K562 (cell line): ENCODE measurements at regions not wholly inside any gene's neighbourhood (a gene's known extent, or its start where the extent isn't known, plus 50 kb on each side); places are given as distances from the start of the nearest gene placed in this dataset.

Experiments
- ATAC-seq: fragments of 200-7000 bp; cut with Tn5 transposase; 3 replicates; pipeline ENCODE4 v1.9.1; 2020; ENCODE audit warnings: moderate library complexity
- BruUV-seq: library from RNA; stranded (reverse); fragments of 400-500 nt; replicated peaks from 2 replicates; lab custom pipeline; 2021; lab: Mats Ljungman, UMichigan
- CTCF ChIA-PET: fragments of 300-600 bp; formaldehyde crosslinking; extraction: SDS; loops from one replicate; lab custom pipeline; 2021; ENCODE audit warnings: low intra/inter-chr PET ratio; lab: Yijun Ruan, JAX
- POLR2A ChIA-PET: fragments of 300-600, 350-650 bp; sonication (Branson Sonifier 250); formaldehyde crosslinking; extraction: SDS; loops from one replicate; lab custom pipeline; 2021; ENCODE audit warnings: antibody characterized with exemption, inconsistent platforms; lab: Yijun Ruan, JAX
- DNase-seq, 4 experiments: peaks; one replicate each; pipeline versions ENCODE4 v3.0.0 to v3.0.0-alpha.2; 2011 to 2018; ENCODE audit warnings: low spot score in 3 of 4, mixed read lengths in 3 of 4; ENCODE audit errors: extremely low read depth in 1 of 4
- FAIRE-seq: peaks from 2 replicates; lab custom pipeline; 2011; peaks lifted over from hg19 to GRCh38; lab: Jason Lieb, UNC
- H2AFZ ChIP-seq: 2 replicates; pipeline ENCODE4 v1.6.0; 2011; ENCODE audit warnings: low read depth, low read length, control low read depth, inconsistent platforms
- H3K27ac ChIP-seq: fragments of 200-600 bp; 3 replicates; pipeline ENCODE4 v1.8.0; 2011; ENCODE audit warnings: low read depth, mild to moderate bottlenecking, control low read depth, inconsistent platforms, low read length, moderate library complexity, mixed read lengths; ENCODE audit errors: extremely low read depth
- H3K27me3 ChIP-seq, 2 experiments: fragments of 300-600 bp in 1 of 2; 2 replicates in 1 of 2; 3 replicates in 1 of 2; pipeline versions ENCODE4 v1.6.0 to v1.8.0; 2011; ENCODE audit warnings: inconsistent platforms in 2 of 2, low read length in 2 of 2, mild to moderate bottlenecking in 1 of 2, mixed read lengths in 1 of 2, moderate library complexity in 1 of 2; ENCODE audit not compliant: control insufficient read depth in 2 of 2, insufficient read depth in 2 of 2
- H3K36me3 ChIP-seq: fragments of 300-600 bp; 3 replicates; pipeline ENCODE4 v1.8.0; 2011; ENCODE audit warnings: mild to moderate bottlenecking, low read length, inconsistent platforms; ENCODE audit not compliant: control insufficient read depth, insufficient read depth
- H3K4me1 ChIP-seq, 2 experiments: fragments of 200-600 bp in 1 of 2; replicated peaks in 1 of 2; 2 replicates in 1 of 2; 3 replicates in 1 of 2; pipeline versions ENCODE4 v1.5.1 to v1.8.0; 2011; ENCODE audit warnings: inconsistent platforms in 2 of 2, low read length in 2 of 2, mild to moderate bottlenecking in 1 of 2, mixed read lengths in 1 of 2, moderate library complexity in 1 of 2; ENCODE audit not compliant: control insufficient read depth in 2 of 2, insufficient read depth in 2 of 2
- H3K4me2 ChIP-seq: 2 replicates; pipeline ENCODE4 v1.6.1; 2011; ENCODE audit warnings: low read length, control low read depth, inconsistent platforms, mixed read lengths; ENCODE audit not compliant: insufficient read depth
- H3K4me3 ChIP-seq: fragments of 200-600 bp; sonication (generic), shearing (Covaris generic); 2 replicates; pipeline ENCODE4 v1.5.1; 2016; ENCODE audit warnings: control low read depth, inconsistent platforms
- H3K79me2 ChIP-seq: fragments of 200-600 bp; 3 replicates; pipeline ENCODE4 v1.8.0; 2011; ENCODE audit warnings: low read length, inconsistent platforms; ENCODE audit not compliant: control insufficient read depth, insufficient read depth
- H3K9ac ChIP-seq, 2 experiments: 2 replicates each; pipeline versions ENCODE4 v1.6.0 to v1.6.1; 2011; ENCODE audit warnings: low read depth in 2 of 2, low read length in 2 of 2, control low read depth in 1 of 2, inconsistent platforms in 1 of 2, mild to moderate bottlenecking in 1 of 2, mixed read lengths in 1 of 2; ENCODE audit not compliant: insufficient read depth in 1 of 2
- H3K9me1 ChIP-seq: one replicate; pipeline ENCODE4 v1.6.0; 2011; ENCODE audit warnings: inconsistent platforms, mild to moderate bottlenecking, low read length, moderate library complexity; ENCODE audit not compliant: control insufficient read depth, insufficient read depth
- H3K9me3 ChIP-seq: replicated peaks from 2 replicates; pipeline ENCODE4 v1.5.1; 2011; ENCODE audit warnings: low read depth, low read length, inconsistent platforms; ENCODE audit not compliant: control insufficient read depth, insufficient read depth
- H4K20me1 ChIP-seq: replicated peaks from 2 replicates; pipeline ENCODE4 v1.6.1; 2011; ENCODE audit warnings: low read length, inconsistent platforms, mixed read lengths; ENCODE audit not compliant: control insufficient read depth, insufficient read depth
- IRF1 ChIP-seq: sonication (generic); formaldehyde crosslinking; IDR thresholded peaks from 2 replicates; pipeline ENCODE4 v1.8.0; 2022; ENCODE audit warnings: missing genetic modification reagents, mild to moderate bottlenecking, borderline replicate concordance
- LEF1 ChIP-seq: fragments of 450-650 bp; IDR thresholded peaks from 2 replicates; pipeline ENCODE4 v1.6.1; 2016; ENCODE audit warnings: mild to moderate bottlenecking
- PTTG1 ChIP-seq: fragments of 450-650 bp; IDR thresholded peaks from 2 replicates; pipeline ENCODE4 v1.6.1; 2016; ENCODE audit warnings: low read depth, mild to moderate bottlenecking, missing genetic modification characterization, missing compliant biosample characterization
- THAP12 ChIP-seq: fragments of 250-450 bp; sonication (Bioruptor Pico); IDR thresholded peaks from 2 replicates; pipeline ENCODE4 v1.9.0; 2021; ENCODE audit warnings: mild to moderate bottlenecking, inconsistent platforms
- WGBS: fragments of 100-300 bp; shearing (Covaris generic); methylation state at CpG from one replicate; pipeline ENCODE4 v1.1.6; 2016; ENCODE audit warnings: low coverage, mixed read lengths; ENCODE audit not compliant: insufficient coverage; ENCODE audit errors: missing lambda C conversion rate; 5-methylcytosine and 5-hydroxymethylcytosine counted together
- in situ Hi-C: fragments of 300-500 bp; cut with MboI; formaldehyde crosslinking; loops from 4 replicates; pipeline ENCODE4 v1.15.0; 2018; ENCODE audit warnings: inconsistent platforms, mixed read lengths
- intact Hi-C: fragments of 100-400 bp; cut with micrococcal nuclease; formaldehyde crosslinking; loops from 2 replicates; pipeline ENCODE4 v1.14.2; 2022

GRCh38 chr19:32258167-32258566 lies 87.2 kb upstream of the ZNF507 start:
- H3K27ac ChIP-seq: no peak overlapping the region
- in situ Hi-C loops (no loop called here), intact Hi-C loops (no loop called here)
- H4K20me1 ChIP-seq: no peaks in the 10 kb centered on the region; the same call in 1 of the 2 replicates
- no peak overlapping the region for H3K4me2 ChIP-seq
- H3K9ac ChIP-seq: no peak overlapping the region
- ChIA-PET CTCF (no interaction called here), POLR2A (interaction anchor here (0.9 kb wide), 1 partner anchor 11 kb away, joined by 3 read pairs; no protein-coding TSS in a partner anchor)
- BruUV-seq: no TSS peak
- H3K4me1 ChIP-seq: no peaks in the 10 kb centered on the region
- H3K9me1 ChIP-seq: no peaks in the 10 kb centered on the region
- TF ChIP-seq LEF1 (no peak), IRF1 (CRISPR knock-in tag) (no peak), THAP12 (CRISPR knock-in tag) (no peak), PTTG1 (tag) (no peak)
- DNase-seq (no peak), ATAC-seq (no peak), FAIRE-seq (no peak)
- H3K9me3 ChIP-seq: no peaks in the 10 kb centered on the region
- no peak overlapping the region for H2AFZ ChIP-seq
- H3K36me3 ChIP-seq: no peaks in the 10 kb centered on the region
- H3K27me3 ChIP-seq: peaks cover 10 to 44% of the 10 kb centered on the region in 2 experiments
- no peaks in the 10 kb centered on the region for H3K79me2 ChIP-seq
- 0% methylated on average over 2 of the region's 2 CpGs for WGBS
- H3K4me3 ChIP-seq: no peak overlapping the region
